NCI-H1092 treated with DMSO at 0.1 percent for 48 hours (cell line): ENCODE measurements at regions not wholly inside any gene's neighbourhood (a gene's known extent, or its start where the extent isn't known, plus 50 kb on each side); places are given as distances from the start of the nearest gene placed in this dataset.
A peak's percentile ranks its signal among the peaks of the same experiment; 100 is the strongest.

Experiments used
- DNase-seq: peaks from one replicate; lab custom pipeline; 2025; lab: John Stamatoyannopoulos, UW

- DNase-seq, result no peak
Observed at GRCh38 chr6:91637217-91637616, 1050.3 kb upstream of the MAP3K7 start.

GRCh38 chr6:91634791-91635190 is 1047.9 kb upstream of the MAP3K7 start:
- no peak for DNase-seq

- DNase-seq, result no peak
Observed at GRCh38 chr6:91633374-91634111, 1046.7 kb upstream of the MAP3K7 start.

GRCh38 chr6:91632308-91632707 is 1045.4 kb upstream of the MAP3K7 start:
- DNase-seq, result no peak

- DNase-seq, result no peak
Observed at GRCh38 chr6:91631227-91631626, 1044.4 kb upstream of the MAP3K7 start.

- DNase-seq, result no peak
Observed at GRCh38 chr6:91626911-91627310, 1040.0 kb upstream of the MAP3K7 start.

- DNase-seq, result no peak
Observed at GRCh38 chr6:91613481-91613880, 1026.6 kb upstream of the MAP3K7 start.

- no peak for DNase-seq
Observed at GRCh38 chr6:91611190-91611589, 1024.3 kb upstream of the MAP3K7 start.

GRCh38 chr6:91608428-91608827 is 1021.6 kb upstream of the MAP3K7 start:
- DNase-seq, result no peak

GRCh38 chr6:91606148-91606901 is 1019.5 kb upstream of the MAP3K7 start:
- DNase-seq, result no peak

GRCh38 chr6:91600561-91600960 is 1013.7 kb upstream of the MAP3K7 start:
- no peak for DNase-seq

GRCh38 chr6:91590191-91590590 is 1003.3 kb upstream of the MAP3K7 start:
- DNase-seq, result no peak

- no peak for DNase-seq
Observed at GRCh38 chr6:91580635-91581034, 993.8 kb upstream of the MAP3K7 start.

- DNase-seq, result no peak
Observed at GRCh38 chr6:91575032-91575431, 988.2 kb upstream of the MAP3K7 start.

GRCh38 chr6:91573826-91574416 is 987.0 kb upstream of the MAP3K7 start:
- no peak for DNase-seq

GRCh38 chr6:91572878-91573277 is 986.0 kb upstream of the MAP3K7 start:
- no peak for DNase-seq

GRCh38 chr6:91569071-91569470 is 982.2 kb upstream of the MAP3K7 start:
- no peak for DNase-seq

- no peak for DNase-seq
Observed at GRCh38 chr6:91566467-91566866, 979.6 kb upstream of the MAP3K7 start.

GRCh38 chr6:91565207-91565606 is 978.3 kb upstream of the MAP3K7 start:
- no peak for DNase-seq

GRCh38 chr6:91562955-91563354 is 976.1 kb upstream of the MAP3K7 start:
- DNase-seq, result no peak

- no peak for DNase-seq
Observed at GRCh38 chr6:91560409-91560808, 973.5 kb upstream of the MAP3K7 start.

- DNase-seq, result no peak
Observed at GRCh38 chr6:91540902-91541301, 954.0 kb upstream of the MAP3K7 start.

- peak; percentile 15 for DNase-seq
Observed at GRCh38 chr6:91539456-91539855, 952.6 kb upstream of the MAP3K7 start.
